GM19238 (cell line): ENCODE measurements at regions not wholly inside any gene's neighbourhood (a gene's known extent, or its start where the extent isn't known, plus 50 kb on each side); places are given as distances from the start of the nearest gene placed in this dataset.
"Not testable (repeated sequence)": the region's sequence is repeated elsewhere in the genome, so short reads cannot be mapped to it uniquely, and the experiment has no call there.

Experiments
- DNase-seq: peaks from one replicate; pipeline ENCODE4 v3.0.0; 2011; ENCODE audit warnings: low spot score; ENCODE audit not compliant: insufficient read length

DNA sequence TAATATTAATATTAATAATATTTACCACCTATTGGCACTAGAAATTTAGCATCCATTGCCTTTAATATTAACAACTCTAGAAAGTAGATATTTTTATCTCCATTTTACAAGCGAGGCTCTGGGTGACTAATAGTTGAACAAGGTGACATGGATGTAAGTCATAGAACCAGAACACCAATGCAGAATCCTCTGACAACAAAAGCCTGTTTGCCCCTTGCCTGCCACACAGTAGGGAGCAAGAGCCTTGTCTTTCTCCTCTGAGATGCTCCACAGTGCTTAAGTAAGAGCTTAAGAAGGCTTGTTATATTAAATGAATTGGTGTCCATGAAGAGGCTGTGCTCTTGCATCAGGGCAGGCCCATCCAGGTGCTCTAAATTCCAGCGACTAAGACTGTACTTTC, 51.2 kb upstream of the LBX1 start:
- DNase-seq, result no peak

DNA sequence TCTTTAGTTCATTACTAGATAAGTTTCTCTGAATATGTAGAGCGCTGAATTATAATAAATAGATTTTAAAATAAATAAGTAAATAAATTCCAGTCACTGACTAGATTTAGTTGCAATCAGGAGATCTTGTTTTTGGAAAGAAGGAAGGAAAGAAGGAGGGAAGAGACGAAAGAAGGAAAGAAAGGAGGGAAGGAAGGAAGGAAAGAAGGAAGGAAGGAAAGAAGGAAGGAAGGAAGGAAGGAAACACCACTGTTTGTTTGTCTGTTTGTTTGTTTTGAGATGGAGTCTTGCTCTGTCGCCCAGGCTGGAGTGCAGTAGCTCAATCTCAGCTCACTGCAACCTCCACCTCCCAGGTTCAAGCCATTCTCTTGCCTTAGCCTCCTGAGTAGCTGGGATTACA, 51.7 kb upstream of the LBX1 start:
- DNase-seq, result not testable (repeated sequence)

DNA sequence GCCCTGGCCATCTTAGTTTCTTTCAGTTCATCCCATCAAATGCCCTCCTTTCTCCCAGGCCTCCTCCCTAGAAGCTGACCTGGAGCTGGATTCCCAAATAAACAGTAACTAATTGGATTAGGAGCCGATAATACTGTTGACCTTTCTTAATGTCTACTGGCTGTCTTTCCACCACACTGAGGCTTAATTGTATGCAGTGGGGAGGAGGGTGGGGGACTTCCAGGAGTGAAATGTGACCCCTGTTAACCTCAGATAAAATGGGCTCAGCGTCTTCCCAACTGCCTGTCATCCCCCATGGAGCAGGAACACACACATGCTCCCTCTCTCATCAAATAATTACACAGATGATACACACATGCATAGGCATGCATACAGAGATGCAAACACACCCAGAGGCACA, 53.7 kb upstream of the LBX1 start:
- no peak for DNase-seq

DNA sequence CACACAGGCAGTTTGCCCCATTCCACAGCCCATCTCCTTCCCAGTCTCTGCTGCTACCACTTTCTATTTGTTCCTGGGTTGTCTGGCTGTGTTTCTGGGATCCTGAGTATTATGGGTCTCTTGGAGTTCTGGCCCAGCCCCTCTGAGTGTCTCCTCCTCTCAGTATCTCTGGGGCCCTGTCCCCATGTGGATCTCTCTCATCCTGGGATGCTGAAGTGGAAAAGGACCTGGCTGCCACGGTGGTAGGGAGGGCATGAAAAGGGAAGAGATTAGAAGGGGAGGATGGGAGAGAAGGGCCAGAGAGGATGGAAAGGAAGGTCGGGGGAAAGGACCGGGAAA, 54.5 kb upstream of the LBX1 start:
- no peak for DNase-seq

DNA sequence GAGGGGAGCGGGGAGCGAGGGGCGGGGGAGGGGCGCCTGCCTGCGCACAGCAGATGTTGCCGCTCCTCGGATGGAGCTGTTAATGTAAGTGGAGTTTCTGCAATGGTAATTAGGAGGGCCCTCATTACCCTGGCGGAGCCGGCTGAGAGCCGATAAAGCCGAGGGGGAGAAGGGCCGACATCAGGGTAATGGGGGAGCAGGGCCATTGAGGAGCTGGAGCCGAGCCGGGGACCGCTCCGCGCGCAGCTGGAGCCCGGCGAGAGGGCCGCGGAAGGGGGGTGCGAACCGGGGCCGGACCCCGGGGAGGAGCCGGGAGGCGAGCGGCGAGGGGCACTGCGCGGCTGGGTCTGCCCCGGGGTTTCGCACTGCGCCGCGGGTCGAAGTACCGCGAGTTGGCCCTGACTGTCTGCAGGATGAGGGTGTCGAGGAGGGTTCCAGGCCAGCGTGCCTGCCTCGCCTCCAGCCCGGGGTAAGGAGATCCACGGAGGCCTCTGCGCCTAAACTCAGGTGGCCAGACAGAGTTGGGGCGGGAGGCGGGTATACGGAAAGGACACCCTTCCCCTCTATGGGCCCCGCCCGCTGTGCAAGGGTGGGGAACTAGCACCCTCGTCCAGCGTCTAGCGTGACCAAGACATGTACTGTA, 55.0 kb upstream of the LBX1 start:
- no peak for DNase-seq

DNA sequence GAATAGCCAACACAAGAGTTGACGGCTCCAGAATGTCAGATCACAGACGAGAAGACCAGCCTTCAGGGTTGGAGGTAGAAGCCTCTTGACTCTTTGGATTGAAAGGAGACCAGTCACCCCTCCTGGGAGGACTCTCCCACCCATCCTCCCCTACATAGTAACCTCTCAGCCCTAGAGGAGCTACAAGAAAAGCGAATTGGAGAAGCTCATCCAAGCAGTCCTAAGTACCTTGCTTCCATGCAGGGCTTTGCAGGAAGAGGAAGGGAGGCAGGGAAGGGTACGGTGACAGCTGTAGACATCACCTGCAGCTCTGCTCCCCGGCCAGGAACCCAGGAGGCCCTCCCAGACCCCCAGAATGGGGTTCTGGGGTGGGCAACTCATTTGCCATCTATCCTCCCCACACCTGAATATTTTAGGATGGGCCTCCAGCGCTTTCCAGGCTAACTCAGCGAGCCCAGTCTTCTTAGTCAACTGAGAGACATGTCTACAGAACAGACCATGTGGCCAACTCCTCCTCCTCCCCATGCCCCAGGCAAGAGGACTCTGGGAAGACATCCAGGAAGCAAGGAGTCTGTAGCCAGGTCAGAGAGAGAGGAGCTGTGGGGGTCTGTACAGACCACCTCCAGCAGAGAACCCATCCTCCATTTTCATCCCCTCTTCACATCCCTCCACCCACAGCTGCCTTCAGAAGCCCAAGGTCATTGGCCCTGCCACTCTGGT, 55.6 kb upstream of the LBX1 start:
- DNase-seq, result no peak

DNA sequence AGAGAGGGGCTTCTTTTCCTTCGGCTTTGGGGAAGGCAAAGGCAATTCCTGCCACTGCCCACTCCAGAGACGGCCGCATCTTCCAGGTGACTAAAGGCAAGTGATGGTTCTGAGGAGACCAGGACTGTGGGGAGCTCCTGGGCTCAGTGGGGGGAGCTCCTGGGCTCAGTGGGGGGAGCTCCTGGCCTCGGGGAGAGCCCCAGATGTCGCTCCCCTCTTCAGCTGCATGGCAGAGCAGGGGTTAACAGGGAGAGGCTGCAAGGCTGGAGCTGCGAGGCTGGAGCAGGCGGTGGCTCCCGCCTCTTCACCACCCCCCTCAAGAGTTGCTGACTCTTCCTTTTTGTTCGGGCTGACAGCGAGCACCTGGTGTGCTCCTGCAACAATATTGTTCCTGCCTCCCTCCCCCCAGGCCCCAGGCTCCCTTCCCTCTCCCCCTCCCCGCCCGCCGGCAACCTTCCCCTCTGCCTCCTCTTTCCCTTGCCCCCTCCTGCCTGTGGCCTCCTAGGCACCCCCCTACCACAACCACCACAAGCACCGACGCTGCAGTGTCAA, 56.3 kb upstream of the LBX1 start:
- no peak for DNase-seq

DNA sequence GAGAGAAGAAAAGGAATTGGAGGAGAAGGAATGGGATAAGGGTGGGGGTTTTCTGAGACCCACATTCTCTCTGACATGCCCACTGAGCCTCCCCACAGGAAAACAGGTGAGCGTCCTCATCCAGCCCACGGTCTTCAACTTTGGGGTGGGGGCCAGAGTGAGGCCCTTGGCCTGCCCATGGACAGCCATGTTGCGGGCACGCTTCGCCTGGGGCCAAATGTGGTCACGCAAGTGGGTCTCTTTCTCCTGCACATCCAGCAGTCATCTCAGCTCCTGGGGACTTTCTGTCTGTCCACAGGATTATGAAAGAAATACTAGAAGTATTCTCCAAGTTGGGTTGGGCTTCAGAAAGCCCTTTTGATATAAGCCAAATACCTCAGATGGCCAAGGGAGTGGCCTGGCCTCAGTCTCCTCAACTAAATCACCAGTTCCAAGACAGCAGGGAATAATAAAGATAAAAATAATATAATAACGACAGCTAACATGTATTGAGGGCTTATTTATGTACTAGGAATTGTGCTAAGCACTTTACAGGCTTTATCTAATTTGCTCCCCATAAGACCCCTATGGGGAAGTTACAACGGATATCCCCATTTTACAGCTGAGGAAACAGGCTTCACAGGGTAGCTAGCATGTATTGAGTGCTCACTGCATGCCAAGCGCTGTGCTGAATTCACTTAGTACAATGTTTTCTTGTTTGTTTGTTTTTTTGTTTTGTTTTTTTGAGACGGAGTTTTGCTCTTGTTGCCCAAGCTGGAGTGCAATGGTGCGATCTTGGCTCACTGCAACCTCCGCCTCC, 57.2 kb upstream of the LBX1 start:
- no peak for DNase-seq

DNA sequence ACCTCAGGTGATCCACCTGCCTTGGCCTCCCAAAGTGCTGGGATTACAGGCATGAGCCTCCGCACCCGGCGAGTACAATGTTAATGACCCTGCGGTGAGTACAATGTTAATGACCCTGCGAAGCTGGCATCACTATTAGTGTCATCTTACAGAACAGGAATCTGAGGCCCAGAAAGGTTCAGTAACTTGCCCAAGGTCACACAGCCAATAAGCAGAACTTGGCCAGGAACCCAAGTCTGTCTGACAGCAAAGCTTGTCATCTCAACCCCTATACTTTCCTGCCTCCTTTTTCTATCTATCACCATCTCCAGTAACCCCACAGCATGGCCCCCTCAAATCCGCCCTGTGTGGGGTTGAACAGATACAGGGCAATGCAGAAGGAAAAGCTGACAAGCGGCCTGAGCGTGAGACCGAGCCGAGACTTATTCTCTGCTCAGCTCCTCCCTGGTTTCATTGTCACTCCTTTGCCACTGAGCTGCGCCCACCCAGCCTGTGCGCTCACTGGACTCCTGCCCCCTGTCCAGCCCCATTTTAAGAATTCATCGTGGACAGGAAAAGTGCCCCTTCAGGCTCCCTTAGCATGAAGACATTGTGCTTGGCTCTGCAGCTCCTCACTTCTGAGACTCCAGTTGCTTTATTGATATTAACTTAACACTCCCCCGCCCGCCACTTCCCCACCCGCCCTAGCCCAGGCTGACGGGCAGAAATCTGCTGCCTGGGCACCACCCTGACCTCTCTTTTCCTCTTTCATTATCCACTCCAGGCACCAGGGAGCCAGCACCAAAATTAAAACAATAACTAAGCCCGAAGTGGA, 58.1 kb upstream of the LBX1 start:
- no peak for DNase-seq

DNA sequence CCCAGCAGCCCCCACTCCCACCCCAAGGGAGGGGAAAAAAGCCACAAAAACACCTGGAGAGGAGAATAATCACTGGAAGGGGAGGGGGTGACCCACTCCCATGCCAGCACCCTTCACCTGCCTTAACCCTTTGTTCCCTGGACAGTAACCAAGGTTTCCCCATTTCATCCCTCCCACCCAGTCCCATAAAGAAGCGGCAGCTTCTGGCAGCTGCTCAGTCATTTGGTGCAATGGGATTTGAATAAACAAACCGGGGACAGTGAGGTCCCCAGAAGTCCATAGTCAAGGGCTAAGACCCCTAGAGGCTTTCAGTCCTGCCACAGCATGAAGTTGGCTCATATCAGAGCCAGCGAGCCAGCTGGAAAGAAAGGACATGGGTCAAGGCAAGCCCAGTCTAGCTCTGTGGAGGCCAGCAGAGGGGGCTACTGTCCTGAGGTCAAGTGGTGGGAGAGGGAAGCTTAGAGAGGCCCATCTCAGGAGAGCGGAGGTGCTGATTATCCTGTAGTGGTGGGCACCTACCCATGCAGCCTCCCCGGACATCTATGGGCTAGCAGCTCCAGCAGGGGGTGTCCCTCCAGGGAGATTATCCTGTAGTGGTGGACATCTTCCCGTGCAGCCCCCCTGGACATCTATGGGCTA, 58.9 kb upstream of the LBX1 start:
- DNase-seq, result no peak

DNA sequence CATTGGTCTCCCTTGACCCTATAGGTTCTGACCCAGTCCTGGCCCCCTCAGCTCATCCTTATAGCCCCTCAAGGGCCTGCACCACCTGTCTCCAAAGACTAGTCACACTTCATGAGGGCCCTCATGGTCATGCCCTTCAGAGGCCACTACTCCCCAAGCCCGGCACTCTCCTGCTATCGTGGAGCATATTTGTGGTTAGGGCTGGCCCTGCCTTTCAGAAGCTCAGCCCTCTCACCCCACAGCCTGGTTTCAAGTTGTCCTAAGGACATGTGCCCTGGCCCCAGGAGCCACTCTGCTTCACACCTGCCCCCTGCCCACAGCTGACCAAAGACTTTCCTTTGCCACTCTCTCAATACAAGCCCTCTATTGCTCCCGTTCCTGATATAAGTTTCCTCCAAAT, 60.3 kb upstream of the LBX1 start:
- DNase-seq, result no peak

DNA sequence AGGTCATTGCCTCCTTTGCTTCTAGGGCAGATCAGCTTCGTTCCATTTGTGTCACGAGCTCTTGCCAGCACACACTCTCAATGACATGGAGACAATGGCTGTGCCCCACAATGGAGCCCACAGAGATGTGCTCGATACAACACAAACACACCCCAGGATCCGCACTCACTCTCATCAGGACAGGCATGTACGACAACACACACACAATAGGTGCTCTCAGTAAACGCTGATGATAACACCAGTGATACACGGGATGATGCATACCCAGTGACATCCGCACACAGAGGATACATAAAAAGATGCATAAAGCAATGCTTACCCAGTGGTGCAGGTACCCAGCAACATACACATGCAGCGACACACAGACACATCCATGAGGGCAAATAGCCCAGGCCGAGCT, 61.2 kb upstream of the LBX1 start:
- no peak for DNase-seq

DNA sequence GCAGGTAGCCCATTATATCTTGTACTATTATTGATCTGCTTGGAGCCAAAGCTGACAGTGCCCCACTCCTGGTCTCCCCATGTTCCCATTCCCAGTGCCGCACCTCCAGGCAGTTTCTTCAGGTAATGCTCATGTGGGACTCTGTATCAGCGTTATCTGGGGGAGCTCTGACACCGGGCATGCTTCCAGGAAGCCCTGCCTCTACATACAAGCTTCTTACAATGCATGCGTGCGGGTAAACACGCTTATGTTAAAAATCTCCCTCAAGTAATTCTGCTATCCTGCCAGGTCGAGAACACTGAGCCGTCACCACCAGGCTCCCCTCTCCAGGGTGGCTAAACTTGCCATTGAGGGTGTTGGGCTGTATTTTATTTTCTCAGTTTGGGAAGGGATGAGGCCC, 61.6 kb upstream of the LBX1 start:
- DNase-seq, result no peak

DNA sequence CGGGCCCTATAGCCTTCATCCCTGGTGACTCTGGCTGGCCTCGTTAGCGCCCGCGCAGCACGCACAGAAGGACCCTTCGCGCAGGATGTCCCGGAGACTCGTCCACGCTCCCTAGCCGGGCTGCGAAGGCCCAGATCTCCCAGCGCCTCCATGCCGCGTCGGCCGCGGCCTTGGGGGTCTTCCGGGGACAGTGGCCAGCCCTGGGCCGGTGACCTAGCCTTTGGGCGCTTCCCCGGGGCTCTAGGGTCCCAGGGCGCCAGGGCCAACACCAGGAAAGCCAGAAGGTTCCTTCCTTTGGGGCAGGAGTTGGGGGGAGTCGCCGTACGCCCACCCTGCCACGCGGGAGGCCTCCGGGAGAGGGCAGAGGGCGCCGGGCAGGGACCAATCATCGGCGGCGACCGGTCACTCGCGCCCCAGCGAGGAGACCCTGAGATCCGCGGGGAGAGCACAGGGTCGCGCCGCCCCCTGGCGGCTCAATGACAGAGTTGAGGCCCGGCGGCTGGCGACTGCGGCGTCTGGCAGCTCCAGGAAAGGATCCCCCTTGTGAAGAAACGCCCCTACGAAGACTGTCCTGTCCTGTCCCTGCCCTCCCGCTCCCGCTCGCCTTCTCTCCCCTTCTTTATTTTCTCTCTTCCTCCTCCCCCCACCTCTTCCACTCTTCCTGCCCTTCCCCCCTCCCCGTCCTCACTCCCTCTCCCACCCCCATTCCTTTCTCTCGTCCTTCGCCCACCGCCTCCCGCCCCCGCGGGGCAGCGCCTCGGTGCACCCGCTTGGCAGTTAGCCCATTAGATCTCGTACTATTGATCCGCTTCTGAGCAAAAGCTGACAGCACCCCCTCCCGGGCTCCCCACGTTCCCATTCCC, 62.3 kb upstream of the LBX1 start:
- DNase-seq, result peak; percentile 63

DNA sequence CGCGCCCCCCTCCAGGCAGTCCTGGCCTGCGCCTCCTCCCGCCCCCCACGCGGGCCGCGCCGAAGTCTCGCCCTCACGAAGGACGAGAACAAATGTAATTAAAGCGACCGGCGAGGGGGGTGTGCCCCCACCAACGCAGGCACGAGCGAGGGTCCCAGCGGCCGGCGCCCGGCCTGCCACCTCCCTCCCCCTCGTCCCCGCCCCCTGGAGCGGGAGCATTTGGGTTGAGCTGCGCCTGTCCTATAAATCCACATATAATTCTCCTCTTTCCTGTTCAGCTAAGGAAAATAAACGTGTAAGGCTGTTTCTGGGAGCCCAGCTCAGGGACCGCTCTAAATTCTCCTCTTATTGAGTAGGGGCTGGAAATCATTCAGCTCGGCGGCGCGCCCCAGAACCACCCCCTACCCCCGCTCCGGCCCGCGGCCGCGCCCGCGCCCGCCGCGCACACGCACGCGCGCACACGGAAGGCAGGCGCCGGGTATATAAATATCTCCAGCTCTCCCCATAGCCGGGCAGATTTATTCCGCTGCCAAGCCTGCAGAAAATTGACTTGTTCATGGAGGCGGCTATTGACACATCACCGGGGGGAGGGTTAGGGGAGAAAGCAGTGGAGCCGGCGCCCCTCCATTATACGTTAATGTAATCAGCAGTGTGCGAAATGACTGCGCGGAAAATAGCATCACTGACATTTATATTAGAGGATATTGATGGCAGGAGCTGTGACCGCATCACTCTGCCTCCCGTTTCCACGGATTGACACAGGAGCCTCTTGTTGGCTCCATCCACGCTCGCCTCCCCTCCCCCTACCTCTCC, 61.6 kb upstream of the BTRC start:
- no peak for DNase-seq

DNA sequence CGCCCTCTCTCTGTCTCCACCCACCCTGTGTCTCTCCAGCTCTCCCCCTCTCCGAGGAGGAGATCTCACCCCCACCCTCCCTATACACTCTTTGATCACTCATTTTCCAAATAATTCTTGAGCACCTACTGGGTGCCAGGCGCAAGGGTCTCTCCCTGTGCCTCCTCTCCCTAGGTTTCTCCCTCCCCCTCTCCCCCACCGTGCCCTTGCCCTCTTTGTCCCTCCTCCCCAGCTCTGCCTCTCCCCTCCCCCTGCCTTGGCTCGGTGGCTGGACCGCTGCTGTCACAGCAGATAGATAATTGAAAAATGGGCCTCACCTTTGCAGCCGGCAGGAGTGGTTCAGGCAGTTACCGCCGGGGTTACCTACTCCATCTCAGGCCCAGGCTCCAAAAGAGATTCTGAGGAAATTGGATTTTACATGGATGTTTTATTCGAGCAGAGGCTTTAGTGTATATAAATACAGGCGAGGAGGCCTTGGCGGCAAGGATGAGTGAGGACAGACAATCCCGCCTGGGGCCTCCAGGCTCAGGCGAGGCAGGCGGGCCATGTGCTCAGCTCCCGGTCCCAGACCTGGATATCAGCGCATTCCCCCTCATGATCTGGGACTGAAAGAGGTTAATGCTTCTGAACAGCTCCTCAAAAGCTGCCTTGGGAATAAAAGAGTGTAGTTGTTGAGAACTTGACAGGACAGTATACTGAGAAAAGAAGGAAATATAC, 60.8 kb upstream of the BTRC start:
- no peak for DNase-seq

DNA sequence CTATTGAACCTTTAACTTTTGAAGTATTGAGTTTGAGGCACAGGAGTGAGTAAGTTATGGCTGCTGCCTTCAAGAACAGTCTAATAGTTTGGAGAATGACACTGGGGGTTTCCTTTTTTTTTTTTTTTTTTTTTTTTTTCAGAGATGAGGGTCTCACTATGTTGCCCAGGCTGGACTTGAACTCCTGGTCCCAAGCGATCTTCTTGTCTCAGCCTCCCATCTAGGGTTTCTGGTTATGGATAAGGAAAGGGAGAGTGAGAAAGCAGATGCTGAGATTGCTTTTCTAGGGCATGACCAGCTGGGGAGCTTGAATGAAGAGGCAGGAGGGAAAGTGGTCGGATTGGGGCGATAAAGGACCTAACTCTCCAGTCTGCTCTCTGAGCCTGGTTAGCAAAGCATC, 59.9 kb upstream of the BTRC start:
- no peak for DNase-seq

DNA sequence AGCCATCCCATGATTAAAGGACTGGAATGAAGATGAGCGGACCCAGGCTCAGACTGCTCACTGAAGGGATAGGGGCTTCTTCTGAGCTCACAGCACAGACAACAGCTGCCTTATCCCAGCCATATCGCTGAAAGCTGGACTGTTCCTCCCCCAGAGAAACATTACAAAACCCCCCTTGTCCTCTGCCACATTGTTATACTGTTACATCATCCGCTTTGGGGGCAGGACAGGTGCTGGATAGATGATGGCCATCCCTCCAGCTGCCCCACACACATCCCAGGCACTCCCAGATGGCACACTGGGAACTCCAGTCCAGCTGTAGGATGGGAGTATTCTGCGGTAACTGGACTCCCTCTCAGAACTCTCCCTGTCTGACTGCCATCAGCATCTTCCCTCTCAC, 58.7 kb upstream of the BTRC start:
- no peak for DNase-seq
